Lower lobe of right lung (tissue), 2 donors: ENCODE measurements at regions not wholly inside any gene's neighbourhood (a gene's known extent, or its start where the extent isn't known, plus 50 kb on each side); places are given as distances from the start of the nearest gene placed in this dataset.

Experiments used
- ATAC-seq, 2 donors: fragments of 200-7000 bp; cut with Tn5 transposase; one replicate each; pipeline ENCODE4 v1.9.1; 2020 to 2022; ENCODE audit warnings: mild to moderate bottlenecking in 2 of 2, moderate library complexity in 2 of 2
- DNase-seq: peaks from one replicate; pipeline ENCODE4 v3.0.0-alpha.2; 2020
- H3K27ac ChIP-seq: fragments of 200-600 bp; one replicate; pipeline ENCODE4 v1.8.0; 2022
- H3K27me3 ChIP-seq: fragments of 200-600 bp; one replicate; pipeline ENCODE4 v1.8.0; 2022; ENCODE audit warnings: low read depth
- H3K36me3 ChIP-seq: fragments of 200-600 bp; one replicate; pipeline ENCODE4 v1.8.0; 2022; ENCODE audit warnings: mild to moderate bottlenecking
- H3K4me1 ChIP-seq: fragments of 200-600 bp; one replicate; pipeline ENCODE4 v1.8.0; 2022
- H3K4me3 ChIP-seq: fragments of 200-600 bp; one replicate; pipeline ENCODE4 v1.8.0; 2022; ENCODE audit warnings: mild to moderate bottlenecking
- H3K9me3 ChIP-seq: fragments of 200-600 bp; one replicate; pipeline ENCODE4 v1.8.0; 2022
- intact Hi-C: fragments of 100-400 bp; cut with DNase I; formaldehyde crosslinking; loops from one replicate; pipeline ENCODE4 v1.11.0; 2022
- TF ChIP-seq, protein P1 (sequence below): fragments of 200-600 bp; IDR thresholded peaks from one replicate; pipeline ENCODE4 v1.8.0; 2022; ENCODE audit warnings: antibody characterized with exemption, mild to moderate bottlenecking
- donor health status: DM: no; HTN: yes; CAD: no; lungs with severe emphysema.

DNA sequence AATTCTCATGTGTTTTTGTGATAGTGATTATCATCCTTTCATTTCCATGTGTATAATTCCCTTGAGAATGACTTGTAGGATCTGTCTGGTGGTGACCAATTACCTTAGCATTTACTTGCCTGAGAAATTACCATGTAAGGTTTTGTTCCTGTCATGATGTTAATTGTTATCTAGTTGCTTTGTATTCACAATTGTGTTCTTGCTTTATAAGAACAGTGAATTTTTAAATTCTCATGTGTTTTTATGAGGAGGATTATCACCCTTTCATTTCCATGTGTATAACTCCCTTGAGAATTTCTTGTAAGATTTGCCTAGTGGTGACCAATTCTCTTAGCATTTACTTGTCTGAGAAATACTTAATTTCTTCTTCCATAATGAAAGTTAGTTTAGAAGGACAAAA is 758.2 kb upstream of the NDST4 start:
- DNase-seq (no peak), ATAC-seq (no peak)
- no peaks in the 10 kb centered on the region for H3K36me3 ChIP-seq
- H3K27me3 ChIP-seq, result no peaks in the 10 kb centered on the region
- TF ChIP-seq, protein P1, sequence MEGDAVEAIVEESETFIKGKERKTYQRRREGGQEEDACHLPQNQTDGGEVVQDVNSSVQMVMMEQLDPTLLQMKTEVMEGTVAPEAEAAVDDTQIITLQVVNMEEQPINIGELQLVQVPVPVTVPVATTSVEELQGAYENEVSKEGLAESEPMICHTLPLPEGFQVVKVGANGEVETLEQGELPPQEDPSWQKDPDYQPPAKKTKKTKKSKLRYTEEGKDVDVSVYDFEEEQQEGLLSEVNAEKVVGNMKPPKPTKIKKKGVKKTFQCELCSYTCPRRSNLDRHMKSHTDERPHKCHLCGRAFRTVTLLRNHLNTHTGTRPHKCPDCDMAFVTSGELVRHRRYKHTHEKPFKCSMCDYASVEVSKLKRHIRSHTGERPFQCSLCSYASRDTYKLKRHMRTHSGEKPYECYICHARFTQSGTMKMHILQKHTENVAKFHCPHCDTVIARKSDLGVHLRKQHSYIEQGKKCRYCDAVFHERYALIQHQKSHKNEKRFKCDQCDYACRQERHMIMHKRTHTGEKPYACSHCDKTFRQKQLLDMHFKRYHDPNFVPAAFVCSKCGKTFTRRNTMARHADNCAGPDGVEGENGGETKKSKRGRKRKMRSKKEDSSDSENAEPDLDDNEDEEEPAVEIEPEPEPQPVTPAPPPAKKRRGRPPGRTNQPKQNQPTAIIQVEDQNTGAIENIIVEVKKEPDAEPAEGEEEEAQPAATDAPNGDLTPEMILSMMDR, result no peak
- H3K4me1 ChIP-seq, result no peaks in the 10 kb centered on the region
- H3K9me3 ChIP-seq, result no peaks in the 10 kb centered on the region
- no peak overlapping the region for H3K4me3 ChIP-seq
- intact Hi-C loops, result no loop called here
- H3K27ac ChIP-seq, result no peak overlapping the region

DNA sequence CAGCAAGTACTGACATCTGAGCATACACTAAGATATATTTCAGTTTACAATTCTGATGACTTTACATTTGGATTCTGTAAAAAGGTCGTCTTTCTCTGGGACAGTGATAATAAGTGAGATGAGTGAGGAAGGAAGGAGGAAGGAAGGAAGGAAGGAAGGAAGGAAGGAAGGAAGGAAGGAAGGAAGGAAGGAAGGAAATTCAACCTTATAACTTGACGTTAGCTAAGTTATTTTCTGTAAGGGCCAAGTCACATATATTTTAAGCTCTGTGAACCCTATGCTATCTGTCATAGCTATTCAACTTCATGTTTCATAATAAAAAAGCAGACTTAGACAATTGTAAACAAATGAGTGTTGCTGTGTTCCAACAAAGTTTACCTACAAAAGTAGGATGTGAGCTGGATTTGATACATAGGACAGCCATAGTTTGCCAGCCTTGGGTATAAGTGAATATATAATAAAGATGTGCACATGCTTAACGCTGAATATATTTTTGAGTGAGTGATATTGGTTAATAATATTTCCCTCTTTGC is 753.0 kb upstream of the NDST4 start:
- TF ChIP-seq, protein P1, result no peak
- no peak overlapping the region for H3K4me3 ChIP-seq
- intact Hi-C loops, result no loop called here
- H3K4me1 ChIP-seq, result no peaks in the 10 kb centered on the region
- DNase-seq (no peak), ATAC-seq (no peak)
- no peaks in the 10 kb centered on the region for H3K27me3 ChIP-seq
- no peaks in the 10 kb centered on the region for H3K9me3 ChIP-seq
- H3K36me3 ChIP-seq, result no peaks in the 10 kb centered on the region
- no peak overlapping the region for H3K27ac ChIP-seq

DNA sequence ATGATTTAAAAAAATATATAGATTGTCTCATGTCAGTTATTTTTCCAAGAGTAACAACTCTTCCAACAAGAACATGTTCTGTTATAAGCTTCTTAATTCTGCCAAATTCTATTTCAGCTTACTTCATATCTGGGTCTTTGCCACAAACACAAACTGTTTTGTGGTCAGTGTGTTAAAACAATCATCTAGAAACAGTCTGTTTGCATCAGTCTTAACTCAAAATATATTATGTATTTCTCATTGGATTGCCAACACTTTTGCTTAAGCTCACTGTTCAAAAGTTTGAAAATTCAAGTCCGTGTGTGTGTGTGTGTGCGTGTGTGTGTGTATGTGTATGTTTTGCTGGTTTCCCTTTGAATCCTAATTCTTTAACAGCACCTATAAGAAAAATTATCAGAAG is 752.3 kb upstream of the NDST4 start:
- Histone ChIP-seq H3K9me3 (no peaks in the 10 kb centered on the region), H3K27me3 (no peaks in the 10 kb centered on the region), H3K27ac (no peak overlapping the region), H3K36me3 (no peaks in the 10 kb centered on the region), H3K4me3 (no peak overlapping the region), H3K4me1 (no peaks in the 10 kb centered on the region)
- intact Hi-C loops, result no loop called here
- TF ChIP-seq, protein P1, result no peak
- no peak for ATAC-seq
- DNase-seq, result no peak

DNA sequence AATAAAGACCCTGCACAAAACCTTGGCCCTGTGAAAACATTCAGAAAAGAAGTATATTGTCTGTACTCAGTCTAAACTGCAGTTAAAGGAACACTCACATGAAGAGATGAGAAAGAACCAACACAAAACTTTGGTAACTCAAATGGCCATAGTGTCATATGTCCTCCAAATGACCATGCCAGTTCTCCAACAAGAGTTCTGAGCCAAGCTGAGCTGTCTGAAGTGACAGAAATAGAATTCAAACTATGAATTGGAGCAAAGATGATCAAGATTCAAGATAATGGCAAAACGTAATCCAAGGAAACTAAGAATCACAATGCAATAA is 739.3 kb upstream of the NDST4 start:
- Histone ChIP-seq H3K4me3 (no peak overlapping the region), H3K27me3 (no peaks in the 10 kb centered on the region), H3K36me3 (no peaks in the 10 kb centered on the region), H3K9me3 (no peaks in the 10 kb centered on the region), H3K27ac (no peak overlapping the region), H3K4me1 (no peaks in the 10 kb centered on the region)
- ATAC-seq (no peak), DNase-seq (no peak)
- intact Hi-C loops, result no loop called here
- TF ChIP-seq, protein P1, result no peak

DNA sequence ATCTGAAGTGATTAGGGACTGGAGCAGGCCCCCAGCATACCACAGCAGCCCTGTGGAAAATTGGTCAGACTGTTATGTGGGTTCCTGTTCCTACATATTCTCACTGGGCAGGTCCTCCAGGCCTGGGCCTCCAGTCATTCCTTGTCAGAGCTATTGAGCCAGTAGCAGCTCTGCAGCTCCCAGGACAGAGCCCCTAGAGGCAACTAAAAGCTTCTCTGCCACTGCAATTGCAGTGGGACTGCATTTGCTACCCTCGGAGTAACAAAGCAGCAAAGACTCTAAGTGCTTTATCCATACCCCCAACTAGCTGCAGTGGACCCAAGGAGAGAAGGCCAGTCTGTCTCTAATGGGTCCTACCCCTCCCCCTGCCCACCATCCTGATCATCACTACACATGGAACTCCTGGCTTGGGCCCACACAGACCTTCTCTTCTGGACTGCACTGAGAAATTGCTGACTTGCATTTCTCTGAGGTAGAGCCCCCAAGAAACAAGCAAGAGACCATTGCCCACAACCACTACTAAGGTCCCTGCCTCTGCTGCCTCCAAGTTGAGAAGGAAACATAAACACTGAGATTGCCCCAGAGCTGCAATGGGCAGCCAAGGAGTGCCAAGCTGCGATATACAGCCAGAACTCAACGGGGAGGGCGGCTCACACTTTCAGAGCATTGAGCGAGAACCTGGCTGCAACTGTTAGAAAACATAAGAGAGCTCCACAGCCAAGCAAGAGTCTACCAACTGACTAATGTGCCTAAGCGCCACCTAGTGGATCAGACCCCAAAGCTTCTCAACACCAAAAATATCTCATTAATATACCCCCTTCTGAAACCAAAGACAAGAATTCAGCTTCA is 738.7 kb upstream of the NDST4 start:
- TF ChIP-seq, protein P1, result peak; percentile 44
- ATAC-seq (peak; percentile 42 to 63), DNase-seq (peak; percentile 34)

More for the DNA sequence above, 738.7 kb upstream of the NDST4 start:
- intact Hi-C loops, result no loop called here
- no peak overlapping the region for H3K27ac ChIP-seq
- H3K4me1 ChIP-seq, result no peaks in the 10 kb centered on the region
- no peaks in the 10 kb centered on the region for H3K36me3 ChIP-seq
- no peaks in the 10 kb centered on the region for H3K27me3 ChIP-seq
- no peaks in the 10 kb centered on the region for H3K9me3 ChIP-seq
- H3K4me3 ChIP-seq, result no peak overlapping the region
